ENCODE measurements at regions not wholly inside any gene's neighbourhood (a gene's known extent, or its start where the extent isn't known, plus 50 kb on each side); places are given as distances from the start of the nearest gene placed in this dataset.
"Not testable (repeated sequence)": the region's sequence is repeated elsewhere in the genome, so short reads cannot be mapped to it uniquely, and the experiment has no call there.

DNA sequence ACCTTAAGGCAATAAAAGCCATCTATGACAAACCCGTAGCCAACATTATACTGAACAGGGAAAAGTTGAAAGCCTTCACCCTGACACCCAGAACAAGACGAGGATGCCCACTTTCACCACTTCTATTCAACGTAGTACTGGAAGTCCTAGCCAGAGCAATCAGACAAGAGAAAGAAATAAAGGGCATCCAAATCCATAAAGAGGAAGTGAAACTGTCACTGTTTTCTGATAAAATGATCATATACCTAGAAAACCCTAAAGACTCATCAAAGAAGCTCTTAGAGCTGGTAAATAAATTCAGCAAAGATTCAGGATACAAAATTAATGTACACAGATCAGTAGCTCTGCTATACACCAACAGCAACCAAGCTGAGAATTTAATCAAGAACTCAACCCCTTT is 1561.9 kb upstream of the CELF4 start:
- TF ChIP-seq, protein P1, sequence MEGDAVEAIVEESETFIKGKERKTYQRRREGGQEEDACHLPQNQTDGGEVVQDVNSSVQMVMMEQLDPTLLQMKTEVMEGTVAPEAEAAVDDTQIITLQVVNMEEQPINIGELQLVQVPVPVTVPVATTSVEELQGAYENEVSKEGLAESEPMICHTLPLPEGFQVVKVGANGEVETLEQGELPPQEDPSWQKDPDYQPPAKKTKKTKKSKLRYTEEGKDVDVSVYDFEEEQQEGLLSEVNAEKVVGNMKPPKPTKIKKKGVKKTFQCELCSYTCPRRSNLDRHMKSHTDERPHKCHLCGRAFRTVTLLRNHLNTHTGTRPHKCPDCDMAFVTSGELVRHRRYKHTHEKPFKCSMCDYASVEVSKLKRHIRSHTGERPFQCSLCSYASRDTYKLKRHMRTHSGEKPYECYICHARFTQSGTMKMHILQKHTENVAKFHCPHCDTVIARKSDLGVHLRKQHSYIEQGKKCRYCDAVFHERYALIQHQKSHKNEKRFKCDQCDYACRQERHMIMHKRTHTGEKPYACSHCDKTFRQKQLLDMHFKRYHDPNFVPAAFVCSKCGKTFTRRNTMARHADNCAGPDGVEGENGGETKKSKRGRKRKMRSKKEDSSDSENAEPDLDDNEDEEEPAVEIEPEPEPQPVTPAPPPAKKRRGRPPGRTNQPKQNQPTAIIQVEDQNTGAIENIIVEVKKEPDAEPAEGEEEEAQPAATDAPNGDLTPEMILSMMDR (IDR thresholded peaks at IDR 0.05), result not testable (repeated sequence)
- not testable (repeated sequence) for TF ChIP-seq EP300, POLR2AphosphoS5 (IDR thresholded peaks at IDR 0.05)

All from sigmoid colon (tissue), 4 donors.